Osteoblast (primary cell): ENCODE measurements at regions not wholly inside any gene's neighbourhood (a gene's known extent, or its start where the extent isn't known, plus 50 kb on each side); places are given as distances from the start of the nearest gene placed in this dataset.

Experiments
- DNase-seq: peaks from one replicate; pipeline ENCODE4 v3.0.0; 2011; ENCODE audit warnings: low spot score, mixed read lengths; ENCODE audit not compliant: insufficient read length; ENCODE audit errors: missing footprints
- H2AFZ ChIP-seq: 2 replicates; pipeline ENCODE4 v1.6.0; 2011; ENCODE audit warnings: mild to moderate bottlenecking, low read length
- H3K27ac ChIP-seq: 2 replicates; pipeline ENCODE4 v1.5.1; 2011; ENCODE audit warnings: mild to moderate bottlenecking, low read depth, low read length, moderate library complexity
- H3K27me3 ChIP-seq: 2 replicates; pipeline ENCODE4 v1.6.0; 2012; ENCODE audit warnings: mild to moderate bottlenecking, control low read depth, inconsistent platforms, low read length, moderate library complexity; ENCODE audit not compliant: insufficient read depth
- H3K36me3 ChIP-seq: 2 replicates; pipeline ENCODE4 v1.5.1; 2011; ENCODE audit warnings: mild to moderate bottlenecking, low read length, control low read depth, moderate library complexity; ENCODE audit not compliant: insufficient read depth
- H3K4me1 ChIP-seq: 2 replicates; pipeline ENCODE4 v1.5.1; 2011; ENCODE audit warnings: mild to moderate bottlenecking, low read length, control low read depth, moderate library complexity; ENCODE audit not compliant: insufficient read depth
- H3K4me2 ChIP-seq: 2 replicates; pipeline ENCODE4 v1.6.0; 2011; ENCODE audit warnings: mild to moderate bottlenecking, low read length; ENCODE audit not compliant: insufficient read depth
- H3K4me3 ChIP-seq: fragments of 200-600 bp; sonication (generic); 3 replicates; pipeline ENCODE4 v1.5.1; 2012; ENCODE audit warnings: mild to moderate bottlenecking, low read length, inconsistent platforms; ENCODE audit not compliant: insufficient read depth
- H3K79me2 ChIP-seq: 2 replicates; pipeline ENCODE4 v1.6.0; 2012; ENCODE audit warnings: mild to moderate bottlenecking, low read length, control low read depth, inconsistent platforms; ENCODE audit not compliant: insufficient read depth
- H3K9me3 ChIP-seq: 2 replicates; pipeline ENCODE4 v1.5.1; 2011; ENCODE audit warnings: low read depth, low read length, control low read depth
- H4K20me1 ChIP-seq: 2 replicates; pipeline ENCODE4 v1.6.0; 2012; ENCODE audit warnings: mild to moderate bottlenecking, low read length, control low read depth; ENCODE audit not compliant: insufficient read depth
- CTCF ChIP-seq: IDR thresholded peaks from 2 replicates; pipeline ENCODE4 v1.5.1; 2011; ENCODE audit warnings: mild to moderate bottlenecking, low read depth, low read length, moderate library complexity; ENCODE audit errors: extremely low read depth

GRCh38 chr3:5572168-5572567 is 384.7 kb downstream of the EDEM1 start:
- Histone ChIP-seq H3K4me1 (no peaks in the 10 kb centered on the region), H4K20me1 (no peaks in the 10 kb centered on the region), H3K36me3 (no peaks in the 10 kb centered on the region), H2AFZ (no peak overlapping the region), H3K27ac (no peak overlapping the region), H3K79me2 (no peaks in the 10 kb centered on the region), H3K27me3 (no peaks in the 10 kb centered on the region), H3K4me2 (no peak overlapping the region), H3K9me3 (peaks cover 3% of the 10 kb centered on the region), H3K4me3 (no peak overlapping the region)
- DNase-seq: no peak
- no peak for TF ChIP-seq CTCF

GRCh38 chr3:5576277-5577011 is 388.9 kb downstream of the EDEM1 start:
- H3K4me2 ChIP-seq: no peak overlapping the region
- no peak for TF ChIP-seq CTCF
- H3K4me1 ChIP-seq: no peaks in the 10 kb centered on the region
- no peak overlapping the region for H3K27ac ChIP-seq
- H2AFZ ChIP-seq: no peak overlapping the region
- no peaks in the 10 kb centered on the region for H3K9me3 ChIP-seq
- no peak overlapping the region for H3K4me3 ChIP-seq
- no peaks in the 10 kb centered on the region for H3K79me2 ChIP-seq
- no peaks in the 10 kb centered on the region for H4K20me1 ChIP-seq
- no peak for DNase-seq
- H3K27me3 ChIP-seq: no peaks in the 10 kb centered on the region
- H3K36me3 ChIP-seq: no peaks in the 10 kb centered on the region

DNA sequence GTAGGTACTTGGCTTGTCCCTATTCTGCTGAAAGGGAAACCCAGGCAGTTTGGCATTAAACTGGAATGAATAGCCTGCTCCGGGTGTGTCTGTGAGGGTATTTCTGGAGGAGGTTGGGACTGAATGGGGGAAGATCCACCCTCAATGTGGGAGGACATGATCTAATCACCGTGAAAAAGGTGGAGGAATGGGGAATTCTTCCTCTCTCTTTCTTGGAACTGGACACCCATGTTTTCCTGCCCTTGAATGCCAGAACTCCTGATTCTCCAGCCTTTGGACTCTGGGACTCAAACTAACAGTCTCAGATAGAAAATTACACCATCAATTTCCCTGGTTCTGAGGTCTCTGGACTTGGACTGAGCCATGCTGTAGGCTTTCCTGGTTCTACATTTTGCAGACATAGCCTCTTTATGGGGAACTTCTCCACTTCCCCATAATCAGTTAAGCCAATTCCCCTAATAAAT is 391.7 kb downstream of the EDEM1 start:
- no peak overlapping the region for H3K4me2 ChIP-seq
- no peaks in the 10 kb centered on the region for H3K9me3 ChIP-seq
- no peaks in the 10 kb centered on the region for H4K20me1 ChIP-seq
- no peaks in the 10 kb centered on the region for H3K4me1 ChIP-seq
- no peak for DNase-seq
- H2AFZ ChIP-seq: no peak overlapping the region
- H3K27ac ChIP-seq: no peak overlapping the region
- H3K36me3 ChIP-seq: no peaks in the 10 kb centered on the region
- H3K27me3 ChIP-seq: no peaks in the 10 kb centered on the region
- no peak overlapping the region for H3K4me3 ChIP-seq
- TF ChIP-seq CTCF: no peak
- no peaks in the 10 kb centered on the region for H3K79me2 ChIP-seq

GRCh38 chr3:5579946-5580345 is 392.4 kb downstream of the EDEM1 start:
- Histone ChIP-seq H3K79me2 (no peaks in the 10 kb centered on the region), H3K36me3 (no peaks in the 10 kb centered on the region), H4K20me1 (no peaks in the 10 kb centered on the region), H3K9me3 (no peaks in the 10 kb centered on the region), H3K4me1 (no peaks in the 10 kb centered on the region), H3K4me3 (no peak overlapping the region), H2AFZ (no peak overlapping the region), H3K27me3 (no peaks in the 10 kb centered on the region), H3K27ac (no peak overlapping the region), H3K4me2 (no peak overlapping the region)
- no peak for TF ChIP-seq CTCF
- DNase-seq: no peak
